GM23248 (cell line): ENCODE measurements at regions not wholly inside any gene's neighbourhood (a gene's known extent, or its start where the extent isn't known, plus 50 kb on each side); places are given as distances from the start of the nearest gene placed in this dataset.

Experiments
- EZH2 ChIP-seq: fragments of 200-600 bp; sonication (generic); IDR thresholded peaks from 2 replicates; pipeline ENCODE4 v1.6.1; 2018; ENCODE audit warnings: antibody characterized with exemption, mild to moderate bottlenecking; ENCODE audit not compliant: insufficient read depth, poor library complexity, severe bottlenecking
- EZH2phosphoT487 ChIP-seq: fragments of 200-600 bp; sonication (generic); IDR thresholded peaks from 2 replicates; pipeline ENCODE4 v1.6.1; 2018; ENCODE audit warnings: antibody characterized with exemption, moderate library complexity, mild to moderate bottlenecking, low read depth; ENCODE audit not compliant: insufficient read depth

GRCh38 chr4:23423540-23423939 lies 466.3 kb downstream of the PPARGC1A start:
- TF ChIP-seq EZH2phosphoT487 (no peak), EZH2 (no peak)
